ENCODE measurements at regions not wholly inside any gene's neighbourhood (a gene's known extent, or its start where the extent isn't known, plus 50 kb on each side); places are given as distances from the start of the nearest gene placed in this dataset.

DNA sequence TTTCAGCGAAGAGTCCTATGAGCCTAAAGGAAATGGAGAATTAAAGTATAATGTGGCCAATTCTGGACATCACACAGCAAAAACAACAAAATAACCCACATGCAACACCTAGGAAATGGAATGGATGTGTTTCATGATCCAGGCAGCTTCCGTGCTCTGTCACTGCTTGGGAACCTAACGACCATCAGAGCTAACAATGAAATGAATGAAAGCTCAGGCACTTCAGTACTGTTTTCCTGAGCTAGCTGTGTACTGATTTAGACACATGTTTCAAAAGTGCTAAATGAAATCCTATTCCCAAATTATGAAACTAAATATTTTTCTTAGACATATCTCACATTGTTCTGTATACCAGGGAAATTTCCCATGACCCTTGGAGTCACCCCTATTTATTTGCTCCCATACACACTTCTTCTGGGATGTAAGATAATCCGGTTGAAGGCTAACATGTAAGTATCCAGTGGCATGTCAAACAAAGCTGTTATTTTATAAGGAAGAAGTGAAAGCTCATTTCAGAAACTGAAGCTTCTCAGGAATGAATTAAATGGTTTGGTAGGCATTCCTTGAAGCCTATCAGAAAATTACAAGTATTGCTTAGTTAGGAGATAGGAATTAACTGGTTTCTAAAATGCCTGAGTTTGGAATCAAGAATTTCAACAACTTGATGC, 108.5 kb upstream of the RND3 start:
- TF ChIP-seq, protein P1, sequence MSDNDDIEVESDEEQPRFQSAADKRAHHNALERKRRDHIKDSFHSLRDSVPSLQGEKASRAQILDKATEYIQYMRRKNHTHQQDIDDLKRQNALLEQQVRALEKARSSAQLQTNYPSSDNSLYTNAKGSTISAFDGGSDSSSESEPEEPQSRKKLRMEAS (IDR thresholded peaks at IDR 0.05) = no peak
- no peak for TF ChIP-seq YY1 (IDR thresholded peaks at IDR 0.05; ENCODE audit: low read depth)
- TF ChIP-seq TCF12 (IDR thresholded peaks at IDR 0.05; ENCODE audit: low read depth) = no peak
- no peak for TF ChIP-seq EP300 (IDR thresholded peaks at IDR 0.05; ENCODE audit: borderline replicate concordance)
- no peak for TF ChIP-seq ZBTB7A (IDR thresholded peaks at IDR 0.05; ENCODE audit: low read depth)
- no peak for TF ChIP-seq RAD21 (IDR thresholded peaks at IDR 0.05; ENCODE audit: low read depth)
- no peak for TF ChIP-seq TAF1 (IDR thresholded peaks at IDR 0.05; ENCODE audit: low read depth)
- no peak for TF ChIP-seq CREB1 (IDR thresholded peaks at IDR 0.05; ENCODE audit: low read depth)
- TF ChIP-seq FOXM1 (IDR thresholded peaks at IDR 0.05; ENCODE audit: borderline replicate concordance, low read depth) = no peak
- no peak for TF ChIP-seq EGR1 (IDR thresholded peaks at IDR 0.05)
- TF ChIP-seq TEAD4 (IDR thresholded peaks at IDR 0.05) = no peak
- TF ChIP-seq, protein P2, sequence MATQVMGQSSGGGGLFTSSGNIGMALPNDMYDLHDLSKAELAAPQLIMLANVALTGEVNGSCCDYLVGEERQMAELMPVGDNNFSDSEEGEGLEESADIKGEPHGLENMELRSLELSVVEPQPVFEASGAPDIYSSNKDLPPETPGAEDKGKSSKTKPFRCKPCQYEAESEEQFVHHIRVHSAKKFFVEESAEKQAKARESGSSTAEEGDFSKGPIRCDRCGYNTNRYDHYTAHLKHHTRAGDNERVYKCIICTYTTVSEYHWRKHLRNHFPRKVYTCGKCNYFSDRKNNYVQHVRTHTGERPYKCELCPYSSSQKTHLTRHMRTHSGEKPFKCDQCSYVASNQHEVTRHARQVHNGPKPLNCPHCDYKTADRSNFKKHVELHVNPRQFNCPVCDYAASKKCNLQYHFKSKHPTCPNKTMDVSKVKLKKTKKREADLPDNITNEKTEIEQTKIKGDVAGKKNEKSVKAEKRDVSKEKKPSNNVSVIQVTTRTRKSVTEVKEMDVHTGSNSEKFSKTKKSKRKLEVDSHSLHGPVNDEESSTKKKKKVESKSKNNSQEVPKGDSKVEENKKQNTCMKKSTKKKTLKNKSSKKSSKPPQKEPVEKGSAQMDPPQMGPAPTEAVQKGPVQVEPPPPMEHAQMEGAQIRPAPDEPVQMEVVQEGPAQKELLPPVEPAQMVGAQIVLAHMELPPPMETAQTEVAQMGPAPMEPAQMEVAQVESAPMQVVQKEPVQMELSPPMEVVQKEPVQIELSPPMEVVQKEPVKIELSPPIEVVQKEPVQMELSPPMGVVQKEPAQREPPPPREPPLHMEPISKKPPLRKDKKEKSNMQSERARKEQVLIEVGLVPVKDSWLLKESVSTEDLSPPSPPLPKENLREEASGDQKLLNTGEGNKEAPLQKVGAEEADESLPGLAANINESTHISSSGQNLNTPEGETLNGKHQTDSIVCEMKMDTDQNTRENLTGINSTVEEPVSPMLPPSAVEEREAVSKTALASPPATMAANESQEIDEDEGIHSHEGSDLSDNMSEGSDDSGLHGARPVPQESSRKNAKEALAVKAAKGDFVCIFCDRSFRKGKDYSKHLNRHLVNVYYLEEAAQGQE (IDR thresholded peaks at IDR 0.05; ENCODE audit: low read depth) = no peak
- no peak for TF ChIP-seq NFIC (IDR thresholded peaks at IDR 0.05)
- TF ChIP-seq, protein P3, sequence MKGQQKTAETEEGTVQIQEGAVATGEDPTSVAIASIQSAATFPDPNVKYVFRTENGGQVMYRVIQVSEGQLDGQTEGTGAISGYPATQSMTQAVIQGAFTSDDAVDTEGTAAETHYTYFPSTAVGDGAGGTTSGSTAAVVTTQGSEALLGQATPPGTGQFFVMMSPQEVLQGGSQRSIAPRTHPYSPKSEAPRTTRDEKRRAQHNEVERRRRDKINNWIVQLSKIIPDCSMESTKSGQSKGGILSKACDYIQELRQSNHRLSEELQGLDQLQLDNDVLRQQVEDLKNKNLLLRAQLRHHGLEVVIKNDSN (IDR thresholded peaks at IDR 0.05) = no peak
- no peak for TF ChIP-seq CEBPB (IDR thresholded peaks at IDR 0.05)

DNA sequence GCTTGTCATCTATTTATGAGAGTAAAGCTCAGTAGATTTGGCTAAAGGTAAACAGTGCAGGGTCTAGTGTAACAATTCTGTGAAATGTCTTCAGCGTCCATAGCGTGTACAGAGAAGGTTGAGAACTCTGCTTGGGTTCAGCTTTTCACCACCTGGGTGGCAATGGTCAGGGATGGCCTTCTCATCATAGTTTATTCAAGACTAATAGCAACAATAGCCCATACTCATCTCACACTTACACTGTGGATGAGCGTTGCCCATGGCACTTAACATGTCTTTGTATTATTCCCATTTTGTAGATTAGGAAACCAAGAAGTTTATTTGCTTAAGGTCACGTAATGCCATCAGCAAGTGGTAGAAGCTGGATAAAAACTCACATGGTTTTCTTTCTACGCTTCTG, 106.8 kb upstream of the RND3 start:
- TF ChIP-seq, protein P1 (IDR thresholded peaks at IDR 0.05) = no peak
- TF ChIP-seq TEAD4 (IDR thresholded peaks at IDR 0.05) = no peak
- no peak for TF ChIP-seq NFIC (IDR thresholded peaks at IDR 0.05)
- TF ChIP-seq, protein P3 (IDR thresholded peaks at IDR 0.05) = no peak
- TF ChIP-seq, protein P2 (IDR thresholded peaks at IDR 0.05; ENCODE audit: low read depth) = no peak
- TF ChIP-seq TAF1 (IDR thresholded peaks at IDR 0.05; ENCODE audit: low read depth) = no peak
- TF ChIP-seq YY1 (IDR thresholded peaks at IDR 0.05; ENCODE audit: low read depth) = no peak
- no peak for TF ChIP-seq EGR1 (IDR thresholded peaks at IDR 0.05)
- no peak for TF ChIP-seq CEBPB (IDR thresholded peaks at IDR 0.05)
- TF ChIP-seq ZBTB7A (IDR thresholded peaks at IDR 0.05; ENCODE audit: low read depth) = no peak
- no peak for TF ChIP-seq RAD21 (IDR thresholded peaks at IDR 0.05; ENCODE audit: low read depth)
- TF ChIP-seq FOXM1 (IDR thresholded peaks at IDR 0.05; ENCODE audit: borderline replicate concordance, low read depth) = no peak
- TF ChIP-seq CREB1 (IDR thresholded peaks at IDR 0.05; ENCODE audit: low read depth) = no peak
- no peak for TF ChIP-seq TCF12 (IDR thresholded peaks at IDR 0.05; ENCODE audit: low read depth)

DNA sequence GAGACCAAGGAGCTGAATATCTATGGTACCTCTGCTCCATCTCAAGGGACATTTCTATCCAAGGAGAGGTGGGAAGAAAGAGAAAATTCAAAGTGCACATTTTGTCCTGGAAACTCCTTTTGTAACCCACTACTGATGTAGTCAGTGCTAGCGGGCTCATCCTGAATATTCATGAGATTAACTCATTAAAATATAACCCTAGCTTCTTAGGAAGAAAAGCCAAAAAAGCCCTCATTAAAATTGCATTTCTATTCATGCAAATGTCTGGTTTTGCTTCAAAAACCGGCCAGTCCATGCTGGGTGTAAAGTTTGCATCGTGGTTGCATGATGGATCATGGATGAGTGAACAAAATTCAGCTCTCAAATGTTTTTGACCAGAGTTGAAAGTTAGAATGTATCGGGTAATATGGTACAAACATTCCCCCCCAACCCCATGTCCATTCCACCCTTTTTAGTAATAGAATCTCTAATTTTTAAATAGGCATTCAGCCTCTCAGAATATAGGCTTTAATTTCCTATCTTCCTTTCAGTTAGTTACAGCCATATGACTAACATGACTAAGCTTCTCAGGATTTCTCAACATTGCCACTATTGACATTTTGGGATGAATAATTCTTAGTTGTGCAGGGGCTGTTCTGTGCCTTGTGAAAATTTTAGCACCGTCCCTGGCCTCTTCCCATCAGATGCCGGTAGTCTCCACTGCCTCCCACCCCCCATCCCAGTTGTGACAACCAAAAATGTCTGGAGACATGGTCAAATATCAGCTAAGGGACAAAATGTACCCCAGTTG, 104.2 kb upstream of the RND3 start:
- no peak for TF ChIP-seq YY1 (IDR thresholded peaks at IDR 0.05; ENCODE audit: low read depth)
- TF ChIP-seq ZBTB7A (IDR thresholded peaks at IDR 0.05; ENCODE audit: low read depth) = no peak
- TF ChIP-seq, protein P1 (IDR thresholded peaks at IDR 0.05) = no peak
- no peak for TF ChIP-seq FOXM1 (IDR thresholded peaks at IDR 0.05; ENCODE audit: borderline replicate concordance, low read depth)
- no peak for TF ChIP-seq CREB1 (IDR thresholded peaks at IDR 0.05; ENCODE audit: low read depth)
- no peak for TF ChIP-seq TAF1 (IDR thresholded peaks at IDR 0.05; ENCODE audit: low read depth)
- no peak for TF ChIP-seq TCF12 (IDR thresholded peaks at IDR 0.05; ENCODE audit: low read depth)
- TF ChIP-seq EGR1 (IDR thresholded peaks at IDR 0.05) = no peak
- TF ChIP-seq, protein P3 (IDR thresholded peaks at IDR 0.05) = no peak
- no peak for TF ChIP-seq RAD21 (IDR thresholded peaks at IDR 0.05; ENCODE audit: low read depth)
- TF ChIP-seq, protein P2 (IDR thresholded peaks at IDR 0.05; ENCODE audit: low read depth) = no peak
- no peak for TF ChIP-seq EP300 (IDR thresholded peaks at IDR 0.05; ENCODE audit: borderline replicate concordance)
- TF ChIP-seq CEBPB (IDR thresholded peaks at IDR 0.05) = no peak
- TF ChIP-seq TEAD4 (IDR thresholded peaks at IDR 0.05) = no peak
- TF ChIP-seq NFIC (IDR thresholded peaks at IDR 0.05) = no peak
